Nephron (organoid): ENCODE measurements at regions not wholly inside any gene's neighbourhood (a gene's known extent, or its start where the extent isn't known, plus 50 kb on each side); places are given as distances from the start of the nearest gene placed in this dataset.
A peak's percentile ranks its signal among the peaks of the same experiment; 100 is the strongest.

Source experiments
- H3K27ac Mint-ChIP-seq, 3 experiments: 2 replicates each; pipeline ENCODE4 v1.8.0; 2020; ENCODE audit warnings: mixed read lengths in 3 of 3, mild to moderate bottlenecking in 2 of 3, moderate library complexity in 1 of 3
- H3K27me3 Mint-ChIP-seq: 2 replicates; pipeline ENCODE4 v1.8.0; 2021; ENCODE audit warnings: low read depth, mild to moderate bottlenecking, moderate library complexity, mixed read lengths
- H3K36me3 Mint-ChIP-seq: 2 replicates; pipeline ENCODE4 v1.8.0; 2020; ENCODE audit warnings: low read depth, mixed read lengths
- H3K4me1 Mint-ChIP-seq: 2 replicates; pipeline ENCODE4 v1.8.0; 2020; ENCODE audit warnings: mixed read lengths
- H3K4me3 Mint-ChIP-seq, 3 experiments: 2 replicates each; pipeline ENCODE4 v1.8.0; 2020; ENCODE audit warnings: mild to moderate bottlenecking in 3 of 3, mixed read lengths in 3 of 3, moderate library complexity in 2 of 3
- H3K9me3 Mint-ChIP-seq: 2 replicates; pipeline ENCODE4 v1.8.0; 2020; ENCODE audit warnings: mixed read lengths
- TF ChIP-seq, protein P1 (sequence below), 3 experiments: fragments of 200-600 bp; sonication (generic); IDR thresholded peaks; one replicate each; pipeline ENCODE4 v1.5.0; 2021; ENCODE audit warnings: antibody characterized with exemption in 3 of 3; ENCODE audit not compliant: unreplicated experiment in 3 of 3

GRCh38 chr10:112895292-112895691, 54.8 kb upstream of the TCF7L2 start:
- Mint-ChIP-seq H3K4me1 (peaks cover 8% of the 10 kb centered on the region), H3K36me3 (no peaks in the 10 kb centered on the region), H3K27ac (no peak overlapping the region), H3K9me3 (no peaks in the 10 kb centered on the region), H3K27me3 (no peaks in the 10 kb centered on the region), H3K4me3 (no peak overlapping the region)
- TF ChIP-seq, protein P1, sequence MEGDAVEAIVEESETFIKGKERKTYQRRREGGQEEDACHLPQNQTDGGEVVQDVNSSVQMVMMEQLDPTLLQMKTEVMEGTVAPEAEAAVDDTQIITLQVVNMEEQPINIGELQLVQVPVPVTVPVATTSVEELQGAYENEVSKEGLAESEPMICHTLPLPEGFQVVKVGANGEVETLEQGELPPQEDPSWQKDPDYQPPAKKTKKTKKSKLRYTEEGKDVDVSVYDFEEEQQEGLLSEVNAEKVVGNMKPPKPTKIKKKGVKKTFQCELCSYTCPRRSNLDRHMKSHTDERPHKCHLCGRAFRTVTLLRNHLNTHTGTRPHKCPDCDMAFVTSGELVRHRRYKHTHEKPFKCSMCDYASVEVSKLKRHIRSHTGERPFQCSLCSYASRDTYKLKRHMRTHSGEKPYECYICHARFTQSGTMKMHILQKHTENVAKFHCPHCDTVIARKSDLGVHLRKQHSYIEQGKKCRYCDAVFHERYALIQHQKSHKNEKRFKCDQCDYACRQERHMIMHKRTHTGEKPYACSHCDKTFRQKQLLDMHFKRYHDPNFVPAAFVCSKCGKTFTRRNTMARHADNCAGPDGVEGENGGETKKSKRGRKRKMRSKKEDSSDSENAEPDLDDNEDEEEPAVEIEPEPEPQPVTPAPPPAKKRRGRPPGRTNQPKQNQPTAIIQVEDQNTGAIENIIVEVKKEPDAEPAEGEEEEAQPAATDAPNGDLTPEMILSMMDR (IDR thresholded peaks at IDR 0.05; ENCODE audit: unreplicated experiment in 3 of 3), result no peak

DNA sequence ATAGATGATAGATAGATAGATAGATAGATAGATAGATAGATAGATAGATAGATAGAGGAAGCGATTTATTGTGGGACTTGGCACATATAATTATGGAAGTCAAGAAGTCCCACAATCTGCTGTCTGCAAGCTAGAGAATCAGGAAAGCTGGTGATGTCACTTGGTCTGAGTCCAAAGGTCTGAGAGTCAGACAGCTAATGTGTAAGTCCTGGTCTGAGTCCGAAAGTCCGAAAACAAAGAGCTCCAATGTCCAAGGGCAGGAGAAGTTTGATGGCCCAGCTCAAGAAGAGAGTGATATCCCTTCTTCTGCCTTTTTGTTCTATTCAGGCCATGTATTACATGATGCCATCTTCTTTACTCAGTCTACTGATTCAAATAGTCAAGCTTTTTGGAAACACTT, 53.8 kb upstream of the TCF7L2 start:
- Mint-ChIP-seq H3K4me3 (no peak overlapping the region), H3K36me3 (no peaks in the 10 kb centered on the region), H3K27ac (no peak overlapping the region), H3K9me3 (no peaks in the 10 kb centered on the region), H3K4me1 (peaks cover 8% of the 10 kb centered on the region), H3K27me3 (no peaks in the 10 kb centered on the region)
- TF ChIP-seq, protein P1 (IDR thresholded peaks at IDR 0.05; ENCODE audit: unreplicated experiment in 3 of 3), result no peak

GRCh38 chr10:112896722-112897121, 53.3 kb upstream of the TCF7L2 start:
- TF ChIP-seq, protein P1 (IDR thresholded peaks at IDR 0.05; ENCODE audit: unreplicated experiment in 3 of 3), result no peak
- Mint-ChIP-seq H3K4me3 (no peak overlapping the region), H3K9me3 (no peaks in the 10 kb centered on the region), H3K36me3 (no peaks in the 10 kb centered on the region), H3K4me1 (peaks cover 8% of the 10 kb centered on the region), H3K27me3 (no peaks in the 10 kb centered on the region), H3K27ac (no peak overlapping the region)

- Mint-ChIP-seq H3K27ac (peak overlapping the region; percentile 70 to 95 (median 77)), H3K4me1 (peaks cover 8% of the 10 kb centered on the region), H3K27me3 (no peaks in the 10 kb centered on the region), H3K4me3 (peak overlapping the region; percentile 68 to 76 (median 74)), H3K9me3 (no peaks in the 10 kb centered on the region), H3K36me3 (no peaks in the 10 kb centered on the region)
- TF ChIP-seq, protein P1 (IDR thresholded peaks at IDR 0.05; ENCODE audit: unreplicated experiment in 3 of 3), result no peak
Observed at GRCh38 chr10:112898540-112899390, 51.3 kb upstream of the TCF7L2 start.

- Mint-ChIP-seq H3K4me3 (peak overlapping the region in 2 of 3 experiments; percentile 74 to 76), H3K4me1 (peaks cover 8% of the 10 kb centered on the region), H3K9me3 (no peaks in the 10 kb centered on the region), H3K36me3 (no peaks in the 10 kb centered on the region), H3K27me3 (no peaks in the 10 kb centered on the region), H3K27ac (peak overlapping the region; percentile 70 to 95 (median 77))
- TF ChIP-seq, protein P1 (IDR thresholded peaks at IDR 0.05; ENCODE audit: unreplicated experiment in 3 of 3), result no peak
Observed at GRCh38 chr10:112899391-112900065, 50.5 kb upstream of the TCF7L2 start.
